ENCODE measurements at regions not wholly inside any gene's neighbourhood (a gene's known extent, or its start where the extent isn't known, plus 50 kb on each side); places are given as distances from the start of the nearest gene placed in this dataset.

GRCh38 chr15:47587940-47588802, 129.1 kb upstream of the SEMA6D start:
- TF ChIP-seq, protein P1, sequence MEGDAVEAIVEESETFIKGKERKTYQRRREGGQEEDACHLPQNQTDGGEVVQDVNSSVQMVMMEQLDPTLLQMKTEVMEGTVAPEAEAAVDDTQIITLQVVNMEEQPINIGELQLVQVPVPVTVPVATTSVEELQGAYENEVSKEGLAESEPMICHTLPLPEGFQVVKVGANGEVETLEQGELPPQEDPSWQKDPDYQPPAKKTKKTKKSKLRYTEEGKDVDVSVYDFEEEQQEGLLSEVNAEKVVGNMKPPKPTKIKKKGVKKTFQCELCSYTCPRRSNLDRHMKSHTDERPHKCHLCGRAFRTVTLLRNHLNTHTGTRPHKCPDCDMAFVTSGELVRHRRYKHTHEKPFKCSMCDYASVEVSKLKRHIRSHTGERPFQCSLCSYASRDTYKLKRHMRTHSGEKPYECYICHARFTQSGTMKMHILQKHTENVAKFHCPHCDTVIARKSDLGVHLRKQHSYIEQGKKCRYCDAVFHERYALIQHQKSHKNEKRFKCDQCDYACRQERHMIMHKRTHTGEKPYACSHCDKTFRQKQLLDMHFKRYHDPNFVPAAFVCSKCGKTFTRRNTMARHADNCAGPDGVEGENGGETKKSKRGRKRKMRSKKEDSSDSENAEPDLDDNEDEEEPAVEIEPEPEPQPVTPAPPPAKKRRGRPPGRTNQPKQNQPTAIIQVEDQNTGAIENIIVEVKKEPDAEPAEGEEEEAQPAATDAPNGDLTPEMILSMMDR (conservative IDR thresholded peaks at IDR 0.05; ENCODE audit: low read depth, low read length) = no peak
- TF ChIP-seq EZH2 (IDR thresholded peaks at IDR 0.05; ENCODE audit: borderline replicate concordance, low read depth, low read length, poor library complexity, severe bottlenecking) = no peak
